ENCODE measurements at regions not wholly inside any gene's neighbourhood (a gene's known extent, or its start where the extent isn't known, plus 50 kb on each side); places are given as distances from the start of the nearest gene placed in this dataset.

GRCh38 chr4:96786306-96786705, 946.4 kb downstream of the PDHA2 start:
- Histone ChIP-seq H3K27me3 (ENCODE audit: control insufficient read depth, extremely low read depth, insufficient read depth, low read length) (no peaks in the 10 kb centered on the region), H4K20me1 (ENCODE audit: control insufficient read depth, extremely low read depth, insufficient read depth, low read length) (no peaks in the 10 kb centered on the region), H3K4me3 (ENCODE audit: control insufficient read depth in 2 of 3, extremely low read depth in 1 of 3, insufficient read depth in 2 of 3, low read depth in 1 of 3, low read length in 3 of 3) (no peak overlapping the region), H3K36me3 (ENCODE audit: control insufficient read depth in 2 of 2, extremely low read depth in 1 of 2, insufficient read depth in 2 of 2, low read length in 2 of 2) (no peaks in the 10 kb centered on the region), H3K9me3 (ENCODE audit: control insufficient read depth, low read depth, low read length) (no peaks in the 10 kb centered on the region), H3K4me2 (ENCODE audit: control insufficient read depth, extremely low read depth, insufficient read depth, low read depth, low read length) (no peak overlapping the region), H3K9me1 (ENCODE audit: control insufficient read depth, extremely low read depth, insufficient read depth, low read length) (no peaks in the 10 kb centered on the region), H3K9ac (ENCODE audit: control insufficient read depth, extremely low read depth, insufficient read depth, low read length) (no peak overlapping the region), H3K27ac (ENCODE audit: control insufficient read depth, insufficient read depth, low read length) (no peak overlapping the region), H2AFZ (ENCODE audit: control insufficient read depth, low read length) (no peak overlapping the region), H3K79me2 (ENCODE audit: control insufficient read depth, insufficient read depth, low read length) (no peaks in the 10 kb centered on the region), H3K4me1 (ENCODE audit: control insufficient read depth, extremely low read depth, insufficient read depth, low read length) (no peaks in the 10 kb centered on the region)
- TF ChIP-seq EZH2 (IDR thresholded peaks at IDR 0.05; ENCODE audit: low read length) (no peak), CTCF (optimal IDR thresholded peaks at IDR 0.05 in 1 of 3, IDR thresholded peaks at IDR 0.05 in 1 of 3, conservative IDR thresholded peaks at IDR 0.05 in 1 of 3; ENCODE audit: extremely low read depth in 1 of 3, insufficient read depth in 2 of 3, low read length in 3 of 3) (no peak)
- DNase-seq (ENCODE audit: low read depth, low spot score) (no peak), FAIRE-seq (no peak)
- dilution Hi-C loops (cut with MboI; ENCODE audit: extremely low pct_ligation_motif_present, low sequenced_read_pairs) = no loop called here

GRCh38 chr4:96787766-96788165, 947.9 kb downstream of the PDHA2 start:
- H3K9me1 ChIP-seq (ENCODE audit: control insufficient read depth, extremely low read depth, insufficient read depth, low read length) = no peaks in the 10 kb centered on the region
- H3K9ac ChIP-seq (ENCODE audit: control insufficient read depth, extremely low read depth, insufficient read depth, low read length) = no peak overlapping the region
- no peaks in the 10 kb centered on the region for H3K9me3 ChIP-seq (ENCODE audit: control insufficient read depth, low read depth, low read length)
- H3K4me2 ChIP-seq (ENCODE audit: control insufficient read depth, extremely low read depth, insufficient read depth, low read depth, low read length) = no peak overlapping the region
- H3K4me1 ChIP-seq (ENCODE audit: control insufficient read depth, extremely low read depth, insufficient read depth, low read length) = no peaks in the 10 kb centered on the region
- FAIRE-seq (no peak), DNase-seq (ENCODE audit: low read depth, low spot score) (no peak)
- no peaks in the 10 kb centered on the region for H3K36me3 ChIP-seq (ENCODE audit: control insufficient read depth in 2 of 2, extremely low read depth in 1 of 2, insufficient read depth in 2 of 2, low read length in 2 of 2)
- no peak overlapping the region for H3K4me3 ChIP-seq (ENCODE audit: control insufficient read depth in 2 of 3, extremely low read depth in 1 of 3, insufficient read depth in 2 of 3, low read depth in 1 of 3, low read length in 3 of 3)
- H4K20me1 ChIP-seq (ENCODE audit: control insufficient read depth, extremely low read depth, insufficient read depth, low read length) = no peaks in the 10 kb centered on the region
- no peaks in the 10 kb centered on the region for H3K79me2 ChIP-seq (ENCODE audit: control insufficient read depth, insufficient read depth, low read length)
- dilution Hi-C loops (cut with MboI; ENCODE audit: extremely low pct_ligation_motif_present, low sequenced_read_pairs) = no loop called here
- no peak overlapping the region for H2AFZ ChIP-seq (ENCODE audit: control insufficient read depth, low read length)
- TF ChIP-seq EZH2 (IDR thresholded peaks at IDR 0.05; ENCODE audit: low read length) (no peak), CTCF (optimal IDR thresholded peaks at IDR 0.05 in 1 of 3, IDR thresholded peaks at IDR 0.05 in 1 of 3, conservative IDR thresholded peaks at IDR 0.05 in 1 of 3; ENCODE audit: extremely low read depth in 1 of 3, insufficient read depth in 2 of 3, low read length in 3 of 3) (no peak)
- H3K27ac ChIP-seq (ENCODE audit: control insufficient read depth, insufficient read depth, low read length) = no peak overlapping the region
- no peaks in the 10 kb centered on the region for H3K27me3 ChIP-seq (ENCODE audit: control insufficient read depth, extremely low read depth, insufficient read depth, low read length)

Measured in keratinocyte (primary cell).